ENCODE measurements at regions not wholly inside any gene's neighbourhood (a gene's known extent, or its start where the extent isn't known, plus 50 kb on each side); places are given as distances from the start of the nearest gene placed in this dataset.

DNA sequence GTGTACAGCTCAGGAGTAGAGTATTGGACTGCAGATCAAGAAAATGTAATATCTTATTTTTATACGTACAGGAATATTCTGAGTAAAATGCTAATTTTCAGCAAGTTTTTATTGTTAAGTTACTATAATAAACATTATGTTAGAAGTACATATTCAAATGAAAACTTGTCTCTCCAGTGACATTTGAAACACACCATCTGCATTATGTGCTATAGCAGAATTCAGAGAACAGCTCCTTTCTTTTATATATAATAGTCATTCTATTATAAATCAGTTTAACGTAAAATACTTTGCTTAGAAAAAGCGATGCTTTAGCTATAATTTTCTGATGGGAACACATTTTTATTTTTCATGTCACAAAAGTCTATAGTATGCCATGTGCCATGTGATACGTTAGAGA, 249.0 kb downstream of the PTPRC start:
- TF ChIP-seq, protein P1, sequence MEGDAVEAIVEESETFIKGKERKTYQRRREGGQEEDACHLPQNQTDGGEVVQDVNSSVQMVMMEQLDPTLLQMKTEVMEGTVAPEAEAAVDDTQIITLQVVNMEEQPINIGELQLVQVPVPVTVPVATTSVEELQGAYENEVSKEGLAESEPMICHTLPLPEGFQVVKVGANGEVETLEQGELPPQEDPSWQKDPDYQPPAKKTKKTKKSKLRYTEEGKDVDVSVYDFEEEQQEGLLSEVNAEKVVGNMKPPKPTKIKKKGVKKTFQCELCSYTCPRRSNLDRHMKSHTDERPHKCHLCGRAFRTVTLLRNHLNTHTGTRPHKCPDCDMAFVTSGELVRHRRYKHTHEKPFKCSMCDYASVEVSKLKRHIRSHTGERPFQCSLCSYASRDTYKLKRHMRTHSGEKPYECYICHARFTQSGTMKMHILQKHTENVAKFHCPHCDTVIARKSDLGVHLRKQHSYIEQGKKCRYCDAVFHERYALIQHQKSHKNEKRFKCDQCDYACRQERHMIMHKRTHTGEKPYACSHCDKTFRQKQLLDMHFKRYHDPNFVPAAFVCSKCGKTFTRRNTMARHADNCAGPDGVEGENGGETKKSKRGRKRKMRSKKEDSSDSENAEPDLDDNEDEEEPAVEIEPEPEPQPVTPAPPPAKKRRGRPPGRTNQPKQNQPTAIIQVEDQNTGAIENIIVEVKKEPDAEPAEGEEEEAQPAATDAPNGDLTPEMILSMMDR (IDR thresholded peaks at IDR 0.05; ENCODE audit: poor library complexity, severe bottlenecking): no peak
- TF ChIP-seq EP300 (conservative IDR thresholded peaks at IDR 0.05; ENCODE audit: poor library complexity, severe bottlenecking) (no peak), POLR2AphosphoS5 (IDR thresholded peaks at IDR 0.05) (no peak), EZH2 (IDR thresholded peaks at IDR 0.05; ENCODE audit: borderline replicate concordance, insufficient read depth, low read length, poor library complexity, severe bottlenecking) (no peak), TAF1 (IDR thresholded peaks at IDR 0.05; ENCODE audit: low read depth) (no peak), RAD21 (conservative IDR thresholded peaks at IDR 0.05) (no peak)
- TF ChIP-seq, protein P2, sequence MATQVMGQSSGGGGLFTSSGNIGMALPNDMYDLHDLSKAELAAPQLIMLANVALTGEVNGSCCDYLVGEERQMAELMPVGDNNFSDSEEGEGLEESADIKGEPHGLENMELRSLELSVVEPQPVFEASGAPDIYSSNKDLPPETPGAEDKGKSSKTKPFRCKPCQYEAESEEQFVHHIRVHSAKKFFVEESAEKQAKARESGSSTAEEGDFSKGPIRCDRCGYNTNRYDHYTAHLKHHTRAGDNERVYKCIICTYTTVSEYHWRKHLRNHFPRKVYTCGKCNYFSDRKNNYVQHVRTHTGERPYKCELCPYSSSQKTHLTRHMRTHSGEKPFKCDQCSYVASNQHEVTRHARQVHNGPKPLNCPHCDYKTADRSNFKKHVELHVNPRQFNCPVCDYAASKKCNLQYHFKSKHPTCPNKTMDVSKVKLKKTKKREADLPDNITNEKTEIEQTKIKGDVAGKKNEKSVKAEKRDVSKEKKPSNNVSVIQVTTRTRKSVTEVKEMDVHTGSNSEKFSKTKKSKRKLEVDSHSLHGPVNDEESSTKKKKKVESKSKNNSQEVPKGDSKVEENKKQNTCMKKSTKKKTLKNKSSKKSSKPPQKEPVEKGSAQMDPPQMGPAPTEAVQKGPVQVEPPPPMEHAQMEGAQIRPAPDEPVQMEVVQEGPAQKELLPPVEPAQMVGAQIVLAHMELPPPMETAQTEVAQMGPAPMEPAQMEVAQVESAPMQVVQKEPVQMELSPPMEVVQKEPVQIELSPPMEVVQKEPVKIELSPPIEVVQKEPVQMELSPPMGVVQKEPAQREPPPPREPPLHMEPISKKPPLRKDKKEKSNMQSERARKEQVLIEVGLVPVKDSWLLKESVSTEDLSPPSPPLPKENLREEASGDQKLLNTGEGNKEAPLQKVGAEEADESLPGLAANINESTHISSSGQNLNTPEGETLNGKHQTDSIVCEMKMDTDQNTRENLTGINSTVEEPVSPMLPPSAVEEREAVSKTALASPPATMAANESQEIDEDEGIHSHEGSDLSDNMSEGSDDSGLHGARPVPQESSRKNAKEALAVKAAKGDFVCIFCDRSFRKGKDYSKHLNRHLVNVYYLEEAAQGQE (IDR thresholded peaks at IDR 0.05; ENCODE audit: borderline replicate concordance): no peak

All from neural cell (in vitro differentiated cells).